T-helper 1 cell (primary cell): ENCODE measurements at regions not wholly inside any gene's neighbourhood (a gene's known extent, or its start where the extent isn't known, plus 50 kb on each side); places are given as distances from the start of the nearest gene placed in this dataset.
"Not testable (repeated sequence)": the region's sequence is repeated elsewhere in the genome, so short reads cannot be mapped to it uniquely, and the experiment has no call there.

Source experiments
- DNase-seq, 5 donors: peaks; one replicate each; pipeline ENCODE4 v3.0.0-alpha.2; 2012 to 2020

- not testable (repeated sequence) for DNase-seq
These were observed 56.5 kb upstream of the ABHD2 start for GRCh38 chr15:89031637-89032285.

- no peak for DNase-seq
These were observed 54.0 kb upstream of the ABHD2 start for GRCh38 chr15:89034305-89034704.

- no peak for DNase-seq
These were observed 53.1 kb upstream of the ABHD2 start for GRCh38 chr15:89035150-89035549.

GRCh38 chr15:89035658-89036057, 52.6 kb upstream of the ABHD2 start:
- DNase-seq = no peak

GRCh38 chr15:89038146-89038545, 50.1 kb upstream of the ABHD2 start:
- DNase-seq = no peak
